ENCODE measurements at regions not wholly inside any gene's neighbourhood (a gene's known extent, or its start where the extent isn't known, plus 50 kb on each side); places are given as distances from the start of the nearest gene placed in this dataset.
"Not testable (repeated sequence)": the region's sequence is repeated elsewhere in the genome, so short reads cannot be mapped to it uniquely, and the experiment has no call there.

GRCh38 chr11:15300341-15300740, 185.6 kb downstream of the INSC start:
- DNase-seq, result no peak

DNA sequence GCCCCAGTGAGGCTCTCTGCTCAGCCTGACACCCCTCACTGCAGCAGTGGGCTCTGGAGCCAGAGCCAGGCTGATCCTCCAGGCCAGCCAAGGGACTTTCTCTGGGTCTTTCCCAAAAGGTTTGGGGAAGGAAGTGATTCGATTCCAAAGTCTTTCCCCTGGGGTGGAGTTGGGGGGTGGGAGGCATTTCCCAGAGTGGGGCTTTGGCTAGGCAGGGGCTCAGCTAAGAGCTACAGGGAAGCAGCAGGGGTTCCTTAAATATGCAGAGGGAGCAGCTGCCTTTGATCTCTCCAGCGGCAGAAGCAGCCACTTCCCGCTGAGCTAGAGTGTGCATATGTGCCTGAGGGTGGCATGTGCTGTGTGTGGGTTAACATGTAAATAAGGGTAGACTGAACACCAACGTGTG, 192.9 kb downstream of the INSC start:
- DNase-seq, result no peak

DNA sequence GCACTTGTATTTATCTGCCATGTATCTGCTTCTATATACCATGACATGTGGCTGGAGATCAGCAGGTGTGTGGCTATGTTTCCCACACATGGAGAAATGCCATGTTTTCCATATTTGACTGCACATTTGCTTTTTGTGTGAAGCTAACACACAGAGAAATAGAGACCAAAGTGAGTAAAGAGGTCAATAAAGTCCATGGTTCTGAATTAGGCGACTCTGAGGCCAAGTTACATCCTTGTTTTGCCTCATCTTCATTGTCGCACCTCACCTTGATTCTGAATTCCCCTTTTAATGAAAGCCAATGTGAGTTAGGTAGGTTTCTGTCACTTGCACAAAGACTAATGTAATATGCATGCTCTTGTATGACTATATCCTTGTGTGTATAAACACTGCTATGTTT, 194.1 kb downstream of the INSC start:
- DNase-seq, result no peak

- DNase-seq, result no peak
Observed at GRCh38 chr11:15309296-15309695, 194.6 kb downstream of the INSC start.

DNA sequence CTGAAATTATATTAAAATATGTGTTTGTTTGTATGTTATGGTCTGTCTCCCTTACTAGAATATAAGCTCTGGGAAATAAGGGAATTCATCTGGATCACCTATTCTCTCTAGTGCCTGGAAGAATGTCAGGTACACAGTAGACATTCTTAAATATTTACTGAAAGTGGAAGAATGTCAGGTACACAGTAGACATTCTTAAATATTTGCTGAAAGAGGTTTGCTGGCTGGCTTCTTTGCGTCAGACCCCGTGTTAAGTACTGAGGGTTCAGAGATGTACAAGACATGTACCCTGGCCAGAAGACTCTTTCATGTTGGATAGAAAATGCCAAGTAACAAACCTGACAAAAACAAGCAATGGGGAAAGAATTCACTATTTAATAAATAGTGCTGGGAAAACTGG, 199.1 kb downstream of the INSC start:
- no peak for DNase-seq

- no peak for DNase-seq
Observed at GRCh38 chr11:15318814-15319213, 204.1 kb downstream of the INSC start.

- no peak for DNase-seq
Observed at GRCh38 chr11:15326520-15326919, 211.8 kb downstream of the INSC start.

DNA sequence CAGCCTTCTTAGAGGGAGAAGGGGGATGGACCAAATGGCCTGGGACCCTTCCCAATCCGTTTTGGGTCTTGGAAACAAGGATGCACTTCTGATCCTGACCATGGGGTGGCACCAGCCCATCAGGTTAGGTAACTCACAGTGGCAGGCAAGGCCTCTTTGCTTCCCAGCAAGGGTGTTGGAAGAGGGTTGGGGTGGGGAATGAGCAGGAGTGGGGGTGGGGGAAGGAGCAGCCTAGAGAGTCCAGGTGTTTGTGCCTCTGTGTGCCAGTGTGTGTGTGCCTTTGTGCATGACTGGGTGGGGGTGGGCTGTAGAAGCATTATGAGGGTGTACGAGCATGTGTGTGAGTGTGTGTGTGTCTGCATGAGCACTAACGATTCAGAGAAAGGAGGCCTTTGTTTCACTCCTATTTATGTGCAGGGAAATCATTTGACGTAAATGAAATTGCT, 213.1 kb downstream of the INSC start:
- peak; percentile 43 for DNase-seq

DNA sequence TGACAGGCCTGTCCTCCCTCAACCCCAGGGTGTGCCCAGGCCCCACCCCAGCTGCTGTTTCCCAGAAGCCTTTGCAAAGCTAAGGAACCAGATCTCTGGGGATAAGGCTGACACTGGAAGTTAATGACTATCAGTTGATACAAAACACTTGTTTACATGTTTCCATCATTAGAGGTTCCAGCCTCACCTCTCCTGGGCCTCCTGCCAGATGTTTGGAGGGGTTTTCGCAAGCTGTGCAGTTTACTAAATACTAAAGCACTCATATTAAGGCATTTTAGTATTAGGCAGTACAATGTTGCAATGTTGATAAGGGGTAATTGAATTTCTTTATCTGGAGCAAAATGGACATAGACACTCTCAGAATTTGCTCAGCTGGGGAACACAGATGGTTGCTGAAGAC, 218.7 kb downstream of the INSC start:
- DNase-seq, result no peak

- peak; percentile 46 for DNase-seq
Observed at GRCh38 chr11:15334766-15335165, 220.0 kb downstream of the INSC start.

DNA sequence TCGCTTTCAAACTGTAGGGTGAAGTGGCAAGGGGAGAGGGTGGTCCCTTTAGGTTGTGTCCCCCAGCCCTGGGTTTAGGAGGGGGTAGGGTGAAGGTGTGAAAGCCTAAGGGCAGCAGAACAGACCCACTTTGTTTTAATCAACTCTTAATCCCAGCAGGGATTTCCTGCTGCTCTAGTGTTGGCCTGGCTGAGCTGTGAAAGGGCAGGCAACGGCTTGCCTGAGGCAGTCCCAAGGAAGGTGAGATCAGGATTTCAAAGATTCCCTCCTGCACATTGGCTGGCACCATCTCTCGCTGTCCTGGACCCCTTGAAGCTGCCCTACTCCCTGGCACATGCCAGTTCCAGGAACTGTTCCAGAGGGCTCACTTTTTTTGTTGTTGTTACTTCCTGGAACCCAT, 221.3 kb downstream of the INSC start:
- no peak for DNase-seq

GRCh38 chr11:15339302-15339701, 224.6 kb downstream of the INSC start:
- no peak for DNase-seq

GRCh38 chr11:15341587-15341986, 226.9 kb downstream of the INSC start:
- no peak for DNase-seq

DNA sequence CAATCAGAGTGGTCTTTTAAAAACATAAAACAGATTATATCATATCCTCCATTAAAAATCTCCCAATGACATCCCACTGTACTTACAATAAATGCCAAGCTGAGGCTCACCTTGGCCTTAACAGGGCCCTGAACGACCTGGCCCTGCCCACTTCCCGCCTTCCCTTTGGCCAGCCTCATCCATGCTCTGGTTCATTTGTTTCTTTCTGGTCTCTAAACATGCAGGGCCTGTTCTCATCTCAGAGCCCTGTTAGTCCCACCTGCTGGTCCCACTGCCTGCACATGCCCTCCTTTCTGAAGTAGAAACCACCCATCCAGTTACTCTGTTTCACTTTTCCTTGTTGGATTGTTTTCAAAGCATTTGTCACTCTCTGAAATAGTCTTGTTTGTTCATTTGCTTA, 227.4 kb downstream of the INSC start:
- DNase-seq, result no peak

DNA sequence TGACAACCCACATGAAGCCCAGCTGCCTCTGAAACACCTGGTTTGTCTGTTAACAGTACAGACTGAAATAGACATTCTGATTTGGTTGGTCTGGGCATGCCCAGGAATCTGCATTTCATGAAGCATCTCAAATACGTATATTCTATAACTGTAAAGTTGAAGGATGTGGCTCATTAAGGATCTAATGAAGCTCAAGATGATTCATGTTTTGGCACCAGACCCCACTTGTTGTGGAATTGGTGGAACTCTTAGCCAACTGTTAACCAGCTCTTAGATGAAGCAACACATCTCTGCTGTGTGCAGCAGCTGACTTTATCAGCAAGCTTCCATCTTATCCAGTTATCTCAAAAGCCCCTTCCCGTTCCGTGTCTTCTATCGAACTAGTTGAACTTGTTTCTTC, 232.2 kb downstream of the INSC start:
- DNase-seq, result no peak

GRCh38 chr11:15347969-15348734, 233.4 kb downstream of the INSC start:
- no peak for DNase-seq

DNA sequence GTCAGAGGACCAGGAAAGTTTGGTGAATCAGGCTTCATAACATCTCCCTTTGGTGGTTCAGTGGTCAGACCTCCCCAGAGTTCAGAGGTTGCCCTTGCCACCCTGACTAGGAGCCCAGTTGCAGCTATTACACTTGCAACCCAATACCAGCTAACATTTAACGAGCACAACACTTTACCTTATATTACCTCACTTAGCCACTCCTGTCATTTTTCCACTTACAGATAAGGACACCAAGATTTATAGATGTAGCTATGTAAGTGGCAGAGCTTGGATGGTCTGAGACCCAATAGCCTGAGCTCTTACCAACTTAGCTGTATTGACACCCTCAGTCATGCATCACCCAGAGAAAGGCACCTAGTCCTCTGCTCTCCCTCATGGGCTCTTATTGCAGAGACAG, 234.7 kb downstream of the INSC start:
- DNase-seq, result no peak

- DNase-seq, result no peak
Observed at GRCh38 chr11:15361316-15361715, 246.6 kb downstream of the INSC start.

DNA sequence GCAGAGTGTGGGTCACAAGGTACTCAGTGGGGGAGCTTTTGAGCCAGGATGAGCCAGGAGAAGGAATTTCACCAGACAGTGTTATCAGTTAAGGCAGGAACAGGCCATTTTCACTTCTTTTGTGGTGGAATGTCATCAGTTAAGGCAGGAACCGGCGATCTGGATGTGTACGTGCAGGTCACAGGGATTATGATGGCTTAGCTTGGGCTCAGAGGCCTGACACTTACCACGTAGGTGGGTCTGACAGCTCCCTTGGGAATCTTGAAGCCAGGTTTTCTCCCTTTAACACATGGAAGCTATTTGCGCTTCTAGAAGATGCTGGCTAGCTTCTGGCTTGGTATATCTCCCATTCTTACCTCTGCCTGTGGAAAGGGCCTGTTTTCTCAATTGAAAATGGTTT, 250.6 kb downstream of the INSC start:
- not testable (repeated sequence) for DNase-seq

GRCh38 chr11:15367695-15368094, 253.0 kb downstream of the INSC start:
- DNase-seq, result no peak

DNA sequence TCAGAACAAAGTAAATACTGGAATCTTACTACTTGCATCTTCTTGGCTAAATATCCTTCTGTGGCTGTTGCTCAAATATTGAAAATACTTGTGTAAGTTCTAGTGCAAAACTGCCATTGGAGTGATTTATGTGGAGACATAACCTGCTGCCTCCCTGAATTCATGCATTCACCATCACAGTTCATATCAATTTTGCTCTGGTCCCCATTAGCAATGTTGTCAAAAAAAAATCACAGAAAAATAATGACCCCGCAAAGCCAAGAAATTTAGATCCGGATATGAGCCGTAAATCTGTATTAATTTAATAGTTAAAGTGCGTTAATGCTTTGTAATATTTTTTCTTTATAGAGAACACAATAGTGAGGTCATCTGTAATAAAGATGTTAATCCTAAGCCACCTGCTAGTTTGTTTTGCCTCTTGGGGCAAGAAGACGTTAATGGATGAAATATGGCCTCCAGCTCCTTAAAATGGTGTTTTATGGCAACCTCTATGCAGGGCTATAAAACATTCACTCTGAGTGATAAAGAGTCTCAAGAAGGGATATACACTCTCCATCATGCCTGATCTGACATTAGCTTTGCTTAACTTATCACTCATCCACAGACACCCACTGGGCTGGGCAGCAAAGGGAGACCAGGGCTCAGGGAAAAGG, 255.9 kb downstream of the INSC start:
- no peak for DNase-seq

GRCh38 chr11:15371533-15371932, 256.8 kb downstream of the INSC start:
- no peak for DNase-seq

DNA sequence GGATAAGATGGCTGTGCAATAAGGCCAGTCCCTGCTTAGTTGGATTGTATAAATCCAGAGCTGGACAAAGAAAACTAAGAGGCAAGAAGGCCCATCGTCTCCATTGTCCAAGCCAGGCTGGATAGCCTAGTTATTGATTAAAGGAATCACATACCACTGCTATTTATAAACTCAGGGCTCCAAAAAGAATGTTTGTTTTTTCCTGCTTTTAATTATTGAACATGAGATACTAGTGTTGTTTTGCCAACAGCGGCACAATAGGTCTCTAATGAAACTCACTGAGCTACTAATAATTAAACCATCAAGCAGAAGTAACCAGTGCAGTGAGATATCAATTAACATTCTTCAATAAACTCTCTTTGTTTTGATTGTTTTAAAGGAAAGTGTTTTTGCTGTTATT, 259.7 kb downstream of the INSC start:
- no peak for DNase-seq

- no peak for DNase-seq
Observed at GRCh38 chr11:15378941-15379340, 264.2 kb downstream of the INSC start.

GRCh38 chr11:15379483-15379882, 264.8 kb downstream of the INSC start:
- no peak for DNase-seq

All from NCI-H1694 (cell line).